ENCODE measurements at regions not wholly inside any gene's neighbourhood (a gene's known extent, or its start where the extent isn't known, plus 50 kb on each side); places are given as distances from the start of the nearest gene placed in this dataset.

GRCh38 chr4:137333031-137333430 is 199.3 kb downstream of the PCDH18 start:
- TF ChIP-seq CEBPB (IDR thresholded peaks at IDR 0.05), result no peak
- no peak for TF ChIP-seq TAF1 (IDR thresholded peaks at IDR 0.05; ENCODE audit: low read depth)
- no peak for TF ChIP-seq RAD21 (IDR thresholded peaks at IDR 0.05; ENCODE audit: low read depth)

All from Ishikawa (cell line).